ENCODE measurements at regions not wholly inside any gene's neighbourhood (a gene's known extent, or its start where the extent isn't known, plus 50 kb on each side); places are given as distances from the start of the nearest gene placed in this dataset.

GRCh38 chr5:98282521-98282920 is 490.9 kb upstream of the RGMB start:
- H3K9me3 ChIP-seq (ENCODE audit: control insufficient read depth in 2 of 2, insufficient read depth in 1 of 2, low read length in 1 of 2): no peaks in the 10 kb centered on the region
- H3K27me3 ChIP-seq (ENCODE audit: control insufficient read depth in 2 of 2, insufficient read depth in 1 of 2, low read length in 1 of 2): no peaks in the 10 kb centered on the region
- no peaks in the 10 kb centered on the region for H3K36me3 ChIP-seq (ENCODE audit: control insufficient read depth in 2 of 2, insufficient read depth in 2 of 2, low read length in 1 of 2)
- no peaks in the 10 kb centered on the region for H3K4me1 ChIP-seq (ENCODE audit: control insufficient read depth in 2 of 2, insufficient read depth in 2 of 2, low read length in 2 of 2)
- no peak overlapping the region for H3K27ac ChIP-seq (ENCODE audit: low read depth in 1 of 2, low read length in 1 of 2)
- DNase-seq (ENCODE audit: low read depth in 6 of 9, low spot score in 9 of 9): no peak
- 91% methylated on average over 1 of the region's 1 CpG for WGBS
- no peak overlapping the region for H3K4me3 ChIP-seq (ENCODE audit: low read length in 2 of 2)

GRCh38 chr5:98292496-98292895 is 481.0 kb upstream of the RGMB start:
- no peaks in the 10 kb centered on the region for H3K9me3 ChIP-seq (ENCODE audit: control insufficient read depth in 2 of 2, insufficient read depth in 1 of 2, low read length in 1 of 2)
- no peaks in the 10 kb centered on the region for H3K4me1 ChIP-seq (ENCODE audit: control insufficient read depth in 2 of 2, insufficient read depth in 2 of 2, low read length in 2 of 2)
- H3K27me3 ChIP-seq (ENCODE audit: control insufficient read depth in 2 of 2, insufficient read depth in 1 of 2, low read length in 1 of 2): no peaks in the 10 kb centered on the region
- DNase-seq (ENCODE audit: low read depth in 6 of 9, low spot score in 9 of 9): no peak
- no peaks in the 10 kb centered on the region for H3K36me3 ChIP-seq (ENCODE audit: control insufficient read depth in 2 of 2, insufficient read depth in 2 of 2, low read length in 1 of 2)
- WGBS: 91% methylated on average over 3 of the region's 3 CpGs
- H3K27ac ChIP-seq (ENCODE audit: low read depth in 1 of 2, low read length in 1 of 2): no peak overlapping the region
- no peak overlapping the region for H3K4me3 ChIP-seq (ENCODE audit: low read length in 2 of 2)

- no peaks in the 10 kb centered on the region for H3K4me1 ChIP-seq (ENCODE audit: control insufficient read depth in 2 of 2, insufficient read depth in 2 of 2, low read length in 2 of 2)
- WGBS: 88% methylated on average over 3 of the region's 3 CpGs
- H3K27ac ChIP-seq (ENCODE audit: low read depth in 1 of 2, low read length in 1 of 2): no peak overlapping the region
- DNase-seq (ENCODE audit: low read depth in 6 of 9, low spot score in 9 of 9): no peak
- H3K36me3 ChIP-seq (ENCODE audit: control insufficient read depth in 2 of 2, insufficient read depth in 2 of 2, low read length in 1 of 2): no peaks in the 10 kb centered on the region
- H3K27me3 ChIP-seq (ENCODE audit: control insufficient read depth in 2 of 2, insufficient read depth in 1 of 2, low read length in 1 of 2): no peaks in the 10 kb centered on the region
- no peaks in the 10 kb centered on the region for H3K9me3 ChIP-seq (ENCODE audit: control insufficient read depth in 2 of 2, insufficient read depth in 1 of 2, low read length in 1 of 2)
- H3K4me3 ChIP-seq (ENCODE audit: low read length in 2 of 2): no peak overlapping the region
These were observed 477.0 kb upstream of the RGMB start for GRCh38 chr5:98296426-98296825.

GRCh38 chr5:98299435-98299834 is 474.0 kb upstream of the RGMB start:
- WGBS: 93% methylated on average over 2 of the region's 2 CpGs
- H3K9me3 ChIP-seq (ENCODE audit: control insufficient read depth in 2 of 2, insufficient read depth in 1 of 2, low read length in 1 of 2): no peaks in the 10 kb centered on the region
- H3K4me3 ChIP-seq (ENCODE audit: low read length in 2 of 2): no peak overlapping the region
- H3K36me3 ChIP-seq (ENCODE audit: control insufficient read depth in 2 of 2, insufficient read depth in 2 of 2, low read length in 1 of 2): no peaks in the 10 kb centered on the region
- H3K27me3 ChIP-seq (ENCODE audit: control insufficient read depth in 2 of 2, insufficient read depth in 1 of 2, low read length in 1 of 2): no peaks in the 10 kb centered on the region
- H3K27ac ChIP-seq (ENCODE audit: low read depth in 1 of 2, low read length in 1 of 2): no peak overlapping the region
- no peak for DNase-seq (ENCODE audit: low read depth in 6 of 9, low spot score in 9 of 9)
- H3K4me1 ChIP-seq (ENCODE audit: control insufficient read depth in 2 of 2, insufficient read depth in 2 of 2, low read length in 2 of 2): no peaks in the 10 kb centered on the region

- H3K9me3 ChIP-seq (ENCODE audit: control insufficient read depth in 2 of 2, insufficient read depth in 1 of 2, low read length in 1 of 2): no peaks in the 10 kb centered on the region
- no peaks in the 10 kb centered on the region for H3K27me3 ChIP-seq (ENCODE audit: control insufficient read depth in 2 of 2, insufficient read depth in 1 of 2, low read length in 1 of 2)
- no peak overlapping the region for H3K27ac ChIP-seq (ENCODE audit: low read depth in 1 of 2, low read length in 1 of 2)
- H3K4me1 ChIP-seq (ENCODE audit: control insufficient read depth in 2 of 2, insufficient read depth in 2 of 2, low read length in 2 of 2): no peaks in the 10 kb centered on the region
- 84% methylated on average over 2 of the region's 2 CpGs for WGBS
- H3K36me3 ChIP-seq (ENCODE audit: control insufficient read depth in 2 of 2, insufficient read depth in 2 of 2, low read length in 1 of 2): no peaks in the 10 kb centered on the region
- DNase-seq (ENCODE audit: low read depth in 6 of 9, low spot score in 9 of 9): no peak
- no peak overlapping the region for H3K4me3 ChIP-seq (ENCODE audit: low read length in 2 of 2)
These were observed 471.9 kb upstream of the RGMB start for GRCh38 chr5:98301547-98301946.

GRCh38 chr5:98307811-98308210 is 465.7 kb upstream of the RGMB start:
- DNase-seq (ENCODE audit: low read depth in 6 of 9, low spot score in 9 of 9): no peak
- H3K4me1 ChIP-seq (ENCODE audit: control insufficient read depth in 2 of 2, insufficient read depth in 2 of 2, low read length in 2 of 2): no peaks in the 10 kb centered on the region
- H3K9me3 ChIP-seq (ENCODE audit: control insufficient read depth in 2 of 2, insufficient read depth in 1 of 2, low read length in 1 of 2): no peaks in the 10 kb centered on the region
- 85% methylated on average over 2 of the region's 2 CpGs for WGBS
- no peak overlapping the region for H3K27ac ChIP-seq (ENCODE audit: low read depth in 1 of 2, low read length in 1 of 2)
- H3K27me3 ChIP-seq (ENCODE audit: control insufficient read depth in 2 of 2, insufficient read depth in 1 of 2, low read length in 1 of 2): no peaks in the 10 kb centered on the region
- H3K36me3 ChIP-seq (ENCODE audit: control insufficient read depth in 2 of 2, insufficient read depth in 2 of 2, low read length in 1 of 2): no peaks in the 10 kb centered on the region
- no peak overlapping the region for H3K4me3 ChIP-seq (ENCODE audit: low read length in 2 of 2)

GRCh38 chr5:98308231-98308630 is 465.2 kb upstream of the RGMB start:
- 96% methylated on average over 1 of the region's 1 CpG for WGBS

GRCh38 chr5:98308960-98309359 is 464.5 kb upstream of the RGMB start:
- WGBS: 97% methylated on average over 4 of the region's 4 CpGs
- H3K27ac ChIP-seq (ENCODE audit: low read depth in 1 of 2, low read length in 1 of 2): no peak overlapping the region
- no peaks in the 10 kb centered on the region for H3K4me1 ChIP-seq (ENCODE audit: control insufficient read depth in 2 of 2, insufficient read depth in 2 of 2, low read length in 2 of 2)
- DNase-seq (ENCODE audit: low read depth in 6 of 9, low spot score in 9 of 9): no peak
- H3K4me3 ChIP-seq (ENCODE audit: low read length in 2 of 2): no peak overlapping the region
- H3K9me3 ChIP-seq (ENCODE audit: control insufficient read depth in 2 of 2, insufficient read depth in 1 of 2, low read length in 1 of 2): no peaks in the 10 kb centered on the region
- no peaks in the 10 kb centered on the region for H3K36me3 ChIP-seq (ENCODE audit: control insufficient read depth in 2 of 2, insufficient read depth in 2 of 2, low read length in 1 of 2)
- no peaks in the 10 kb centered on the region for H3K27me3 ChIP-seq (ENCODE audit: control insufficient read depth in 2 of 2, insufficient read depth in 1 of 2, low read length in 1 of 2)

More at GRCh38 chr5:98308231-98308630, 465.2 kb upstream of the RGMB start:
- H3K27me3 ChIP-seq (ENCODE audit: control insufficient read depth in 2 of 2, insufficient read depth in 1 of 2, low read length in 1 of 2): no peaks in the 10 kb centered on the region
- no peak overlapping the region for H3K4me3 ChIP-seq (ENCODE audit: low read length in 2 of 2)
- no peaks in the 10 kb centered on the region for H3K9me3 ChIP-seq (ENCODE audit: control insufficient read depth in 2 of 2, insufficient read depth in 1 of 2, low read length in 1 of 2)
- H3K36me3 ChIP-seq (ENCODE audit: control insufficient read depth in 2 of 2, insufficient read depth in 2 of 2, low read length in 1 of 2): no peaks in the 10 kb centered on the region
- no peak for DNase-seq (ENCODE audit: low read depth in 6 of 9, low spot score in 9 of 9)
- H3K27ac ChIP-seq (ENCODE audit: low read depth in 1 of 2, low read length in 1 of 2): no peak overlapping the region
- H3K4me1 ChIP-seq (ENCODE audit: control insufficient read depth in 2 of 2, insufficient read depth in 2 of 2, low read length in 2 of 2): no peaks in the 10 kb centered on the region

GRCh38 chr5:98309785-98310598 is 463.5 kb upstream of the RGMB start:
- Histone ChIP-seq H3K9me3 (ENCODE audit: control insufficient read depth in 2 of 2, insufficient read depth in 1 of 2, low read length in 1 of 2) (no peaks in the 10 kb centered on the region), H3K4me1 (ENCODE audit: control insufficient read depth in 2 of 2, insufficient read depth in 2 of 2, low read length in 2 of 2) (no peaks in the 10 kb centered on the region), H3K27me3 (ENCODE audit: control insufficient read depth in 2 of 2, insufficient read depth in 1 of 2, low read length in 1 of 2) (no peaks in the 10 kb centered on the region), H3K36me3 (ENCODE audit: control insufficient read depth in 2 of 2, insufficient read depth in 2 of 2, low read length in 1 of 2) (no peaks in the 10 kb centered on the region), H3K27ac (ENCODE audit: low read depth in 1 of 2, low read length in 1 of 2) (no peak overlapping the region), H3K4me3 (ENCODE audit: low read length in 2 of 2) (no peak overlapping the region)
- WGBS: 34% methylated on average over 7 of the region's 7 CpGs
- no peak for DNase-seq (ENCODE audit: low read depth in 6 of 9, low spot score in 9 of 9)

Measured in thymus (tissue), 11 donors.